ENCODE measurements at regions not wholly inside any gene's neighbourhood (a gene's known extent, or its start where the extent isn't known, plus 50 kb on each side); places are given as distances from the start of the nearest gene placed in this dataset.
"Not testable (repeated sequence)": the region's sequence is repeated elsewhere in the genome, so short reads cannot be mapped to it uniquely, and the experiment has no call there.

- DNase-seq (ENCODE audit: low read depth): no peak
- H3K4me3 ChIP-seq (ENCODE audit: low read depth, low read length): no peak overlapping the region
- no peak for TF ChIP-seq CTCF (IDR thresholded peaks at IDR 0.05; ENCODE audit: insufficient read depth, low read depth, low read length, missing control alignments)
These were observed 1139.4 kb downstream of the TMEM121 start for GRCh38 chr14:106665814-106666213.

GRCh38 chr14:106666341-106666740, 1140.0 kb downstream of the TMEM121 start:
- TF ChIP-seq CTCF (IDR thresholded peaks at IDR 0.05; ENCODE audit: insufficient read depth, low read depth, low read length, missing control alignments): no peak
- no peak for DNase-seq (ENCODE audit: low read depth)
- no peak overlapping the region for H3K4me3 ChIP-seq (ENCODE audit: low read depth, low read length)

GRCh38 chr14:106670011-106670410, 1143.6 kb downstream of the TMEM121 start:
- DNase-seq (ENCODE audit: low read depth): no peak
- TF ChIP-seq CTCF (IDR thresholded peaks at IDR 0.05; ENCODE audit: insufficient read depth, low read depth, low read length, missing control alignments): no peak
- no peak overlapping the region for H3K4me3 ChIP-seq (ENCODE audit: low read depth, low read length)

- not testable (repeated sequence) for DNase-seq (ENCODE audit: low read depth); H3K4me3 ChIP-seq (ENCODE audit: low read depth, low read length)
These were observed 1147.7 kb downstream of the TMEM121 start for GRCh38 chr14:106674093-106674492.

- TF ChIP-seq CTCF (IDR thresholded peaks at IDR 0.05; ENCODE audit: insufficient read depth, low read depth, low read length, missing control alignments): peak; percentile 35
- not testable (repeated sequence) for H3K4me3 ChIP-seq (ENCODE audit: low read depth, low read length)
- peak; percentile 60 for DNase-seq (ENCODE audit: low read depth)
These were observed 1148.2 kb downstream of the TMEM121 start for GRCh38 chr14:106674509-106675125.

GRCh38 chr14:106675716-106676115, 1149.3 kb downstream of the TMEM121 start:
- not testable (repeated sequence) for DNase-seq (ENCODE audit: low read depth); H3K4me3 ChIP-seq (ENCODE audit: low read depth, low read length)

- H3K4me3 ChIP-seq (ENCODE audit: low read depth, low read length): no peak overlapping the region
- no peak for DNase-seq (ENCODE audit: low read depth)
- TF ChIP-seq CTCF (IDR thresholded peaks at IDR 0.05; ENCODE audit: insufficient read depth, low read depth, low read length, missing control alignments): no peak
These were observed 1153.4 kb downstream of the TMEM121 start for GRCh38 chr14:106679776-106680175.

- DNase-seq (ENCODE audit: low read depth): no peak
- H3K4me3 ChIP-seq (ENCODE audit: low read depth, low read length): no peak overlapping the region
- TF ChIP-seq CTCF (IDR thresholded peaks at IDR 0.05; ENCODE audit: insufficient read depth, low read depth, low read length, missing control alignments): no peak
These were observed 1154.8 kb downstream of the TMEM121 start for GRCh38 chr14:106681161-106681560.
